NCI-H446 (cell line): ENCODE measurements at regions not wholly inside any gene's neighbourhood (a gene's known extent, or its start where the extent isn't known, plus 50 kb on each side); places are given as distances from the start of the nearest gene placed in this dataset.

Source experiments
- DNase-seq, 2 experiments: peaks; one replicate each; lab custom pipeline; 2025; lab: John Stamatoyannopoulos, UW

- DNase-seq = no peak
Observed at GRCh38 chr6:166050559-166050958, 117.1 kb downstream of the TBXT start.

GRCh38 chr6:166046982-166047381 is 120.7 kb downstream of the TBXT start:
- DNase-seq = no peak

- no peak for DNase-seq
Observed at GRCh38 chr6:166046226-166046625, 121.4 kb downstream of the TBXT start.

- no peak for DNase-seq
Observed at GRCh38 chr6:166045860-166046200, 121.8 kb downstream of the TBXT start.

- no peak for DNase-seq
Observed at GRCh38 chr6:166045173-166045859, 122.3 kb downstream of the TBXT start.

GRCh38 chr6:166041277-166041676 is 126.4 kb downstream of the TBXT start:
- DNase-seq = no peak

GRCh38 chr6:166040292-166040691 is 127.4 kb downstream of the TBXT start:
- DNase-seq = no peak

GRCh38 chr6:166036316-166037095 is 131.1 kb downstream of the TBXT start:
- no peak for DNase-seq

- no peak for DNase-seq
Observed at GRCh38 chr6:166032366-166033200, 135.1 kb downstream of the TBXT start.

- DNase-seq = no peak
Observed at GRCh38 chr6:166031275-166031674, 136.4 kb downstream of the TBXT start.

- no peak for DNase-seq
Observed at GRCh38 chr6:166029506-166029905, 138.1 kb downstream of the TBXT start.

GRCh38 chr6:166027761-166028160 is 139.9 kb downstream of the TBXT start:
- no peak for DNase-seq

GRCh38 chr6:166026586-166027126 is 141.0 kb downstream of the TBXT start:
- DNase-seq = no peak

GRCh38 chr6:166025149-166025898 is 142.3 kb downstream of the TBXT start:
- no peak for DNase-seq

- DNase-seq = no peak
Observed at GRCh38 chr6:166024252-166024651, 143.4 kb downstream of the TBXT start.

GRCh38 chr6:166023273-166023989 is 144.2 kb downstream of the TBXT start:
- no peak for DNase-seq

GRCh38 chr6:166021429-166021828 is 146.2 kb downstream of the TBXT start:
- no peak for DNase-seq

- no peak for DNase-seq
Observed at GRCh38 chr6:166019214-166019613, 148.4 kb downstream of the TBXT start.

- DNase-seq = no peak
Observed at GRCh38 chr6:166017032-166017635, 150.5 kb downstream of the TBXT start.

GRCh38 chr6:166014966-166015365 is 152.7 kb downstream of the TBXT start:
- no peak for DNase-seq
